Activated CD8-positive, alpha-beta T cell treated with anti-CD3 and anti-CD28 coated beads for 36 hours (primary cell): ENCODE measurements at regions not wholly inside any gene's neighbourhood (a gene's known extent, or its start where the extent isn't known, plus 50 kb on each side); places are given as distances from the start of the nearest gene placed in this dataset.

Experiments
- ATAC-seq: fragments of 200-7000 bp; cut with Tn5 transposase; one replicate; pipeline ENCODE4 v1.10.0; 2021; ENCODE audit warnings: mild to moderate bottlenecking, moderate library complexity
- CTCF ChIA-PET: fragments of 350-600 bp; sonication (Branson Sonifier 250); formaldehyde crosslinking; loops from one replicate; lab custom pipeline; 2021; ENCODE audit warnings: antibody characterized with exemption; lab: Charles Lee
- POLR2A ChIA-PET: fragments of 350-600 bp; sonication (Branson Sonifier 250); formaldehyde crosslinking; loops from one replicate; lab custom pipeline; 2021; ENCODE audit warnings: antibody characterized with exemption; lab: Charles Lee
- DNase-seq: peaks from one replicate; pipeline ENCODE4 v3.0.0-alpha.2; 2020
- H3K27ac Mint-ChIP-seq: one replicate; pipeline ENCODE4 v1.8.0; 2021; ENCODE audit warnings: mild to moderate bottlenecking, mixed read lengths
- H3K27me3 Mint-ChIP-seq: one replicate; pipeline ENCODE4 v1.8.0; 2021; ENCODE audit warnings: mixed read lengths
- H3K36me3 Mint-ChIP-seq: one replicate; pipeline ENCODE4 v1.8.0; 2021; ENCODE audit warnings: low read depth, mixed read lengths
- H3K4me1 Mint-ChIP-seq: one replicate; pipeline ENCODE4 v1.8.0; 2021; ENCODE audit warnings: low read depth, mixed read lengths
- H3K4me3 Mint-ChIP-seq: one replicate; pipeline ENCODE4 v1.8.0; 2021; ENCODE audit warnings: mild to moderate bottlenecking, moderate library complexity, mixed read lengths
- H3K9me3 Mint-ChIP-seq: one replicate; pipeline ENCODE4 v1.8.0; 2021; ENCODE audit warnings: mixed read lengths
- CTCF ChIP-seq: fragments of 200-600 bp; IDR thresholded peaks from one replicate; pipeline ENCODE4 v1.8.0; 2022; ENCODE audit warnings: antibody characterized with exemption, mild to moderate bottlenecking
- intact Hi-C: fragments of 100-400 bp; cut with micrococcal nuclease; formaldehyde crosslinking; loops from one replicate; pipeline ENCODE4 v1.10.0; 2022

- no peak for ATAC-seq
- Mint-ChIP-seq H3K27ac (no peak overlapping the region), H3K9me3 (no peaks in the 10 kb centered on the region), H3K36me3 (no peaks in the 10 kb centered on the region), H3K4me3 (no peak overlapping the region), H3K4me1 (peaks cover 6% of the 10 kb centered on the region), H3K27me3 (no peaks in the 10 kb centered on the region)
- CTCF ChIA-PET: no interaction called here
- DNase-seq: no peak
- intact Hi-C loops: no loop called here
- POLR2A ChIA-PET: no interaction called here
- no peak for TF ChIP-seq CTCF
These were observed 975.9 kb downstream of the FLRT2 start for GRCh38 chr14:86505808-86506207.

- ChIA-PET POLR2A (no interaction called here), CTCF (no interaction called here)
- DNase-seq (no peak), ATAC-seq (no peak)
- no peak for TF ChIP-seq CTCF
- Mint-ChIP-seq H3K9me3 (no peaks in the 10 kb centered on the region), H3K27me3 (no peaks in the 10 kb centered on the region), H3K4me3 (no peak overlapping the region), H3K27ac (no peak overlapping the region), H3K36me3 (no peaks in the 10 kb centered on the region), H3K4me1 (peaks cover 6% of the 10 kb centered on the region)
- intact Hi-C loops: no loop called here
These were observed 971.7 kb downstream of the FLRT2 start for GRCh38 chr14:86501611-86502010.

GRCh38 chr14:86491743-86492142 is 961.8 kb downstream of the FLRT2 start:
- TF ChIP-seq CTCF: no peak
- no peaks in the 10 kb centered on the region for H3K36me3 Mint-ChIP-seq
- DNase-seq (no peak), ATAC-seq (no peak)
- CTCF ChIA-PET: no interaction called here
- POLR2A ChIA-PET: no interaction called here
- no peaks in the 10 kb centered on the region for H3K4me1 Mint-ChIP-seq
- no peaks in the 10 kb centered on the region for H3K27me3 Mint-ChIP-seq
- intact Hi-C loops: no loop called here
- H3K27ac Mint-ChIP-seq: no peak overlapping the region
- H3K4me3 Mint-ChIP-seq: no peak overlapping the region
- H3K9me3 Mint-ChIP-seq: no peaks in the 10 kb centered on the region

- ATAC-seq: no peak
- no peaks in the 10 kb centered on the region for H3K4me1 Mint-ChIP-seq
- no peaks in the 10 kb centered on the region for H3K9me3 Mint-ChIP-seq
- intact Hi-C loops: no loop called here
- CTCF ChIA-PET: no interaction called here
- H3K4me3 Mint-ChIP-seq: no peak overlapping the region
- no peak for DNase-seq
- no peak overlapping the region for H3K27ac Mint-ChIP-seq
- H3K27me3 Mint-ChIP-seq: no peaks in the 10 kb centered on the region
- H3K36me3 Mint-ChIP-seq: no peaks in the 10 kb centered on the region
- POLR2A ChIA-PET: no interaction called here
- TF ChIP-seq CTCF: no peak
These were observed 951.2 kb downstream of the FLRT2 start for GRCh38 chr14:86481104-86481503.

- ChIA-PET POLR2A (no interaction called here), CTCF (no interaction called here)
- ATAC-seq (no peak), DNase-seq (no peak)
- no peaks in the 10 kb centered on the region for H3K27me3 Mint-ChIP-seq
- no peaks in the 10 kb centered on the region for H3K4me1 Mint-ChIP-seq
- H3K9me3 Mint-ChIP-seq: no peaks in the 10 kb centered on the region
- intact Hi-C loops: no loop called here
- no peak overlapping the region for H3K27ac Mint-ChIP-seq
- no peak for TF ChIP-seq CTCF
- no peak overlapping the region for H3K4me3 Mint-ChIP-seq
- H3K36me3 Mint-ChIP-seq: no peaks in the 10 kb centered on the region
These were observed 934.4 kb downstream of the FLRT2 start for GRCh38 chr14:86464341-86464740.
